Right lobe of liver (tissue), 6 donors: ENCODE measurements at regions not wholly inside any gene's neighbourhood (a gene's known extent, or its start where the extent isn't known, plus 50 kb on each side); places are given as distances from the start of the nearest gene placed in this dataset.

Source experiments
- ATAC-seq, 4 donors: fragments of 200-7000 bp; cut with Tn5 transposase; one replicate each; pipeline ENCODE4 v1.9.1; 2020; ENCODE audit warnings: mild to moderate bottlenecking in 4 of 4, moderate library complexity in 4 of 4
- DNase-seq, 3 donors: peaks; one replicate each; pipeline ENCODE4 v3.0.0-alpha.2; 2020
- H3K27ac ChIP-seq, 3 donors: fragments of 200-600 bp; one replicate each; pipeline ENCODE4 v1.8.0; 2022
- H3K27me3 ChIP-seq, 2 donors: fragments of 200-600 bp; one replicate each; pipeline ENCODE4 v1.8.0; 2022
- H3K36me3 ChIP-seq, 4 donors: fragments of 200-600 bp; sonication (generic) in 1 of 4; one replicate each; pipeline versions ENCODE4 v1.5.1 to v1.8.0; 2017 to 2022; ENCODE audit warnings: control low read depth in 1 of 4
- H3K4me1 ChIP-seq, 4 donors: fragments of 200-600 bp; sonication (generic) in 1 of 4; one replicate each; pipeline versions ENCODE4 v1.5.1 to v1.8.0; 2017 to 2022; ENCODE audit warnings: control low read depth in 1 of 4
- H3K4me3 ChIP-seq, 3 donors: fragments of 200-600 bp; one replicate each; pipeline ENCODE4 v1.8.0; 2022
- H3K9me3 ChIP-seq, 4 donors: fragments of 200-600 bp; sonication (generic) in 1 of 4; one replicate each; pipeline versions ENCODE4 v1.5.1 to v1.8.0; 2017 to 2022; ENCODE audit warnings: control low read depth in 1 of 4
- POLR2A ChIP-seq: fragments of 450-650 bp; IDR thresholded peaks from one replicate; pipeline ENCODE4 v1.6.1; 2017; ENCODE audit warnings: antibody characterized with exemption, mild to moderate bottlenecking
- WGBS: methylation state at CpG from one replicate; pipeline ENCODE4 v1.1.6; 2018; ENCODE audit warnings: low coverage, low lambda C conversion rate; ENCODE audit not compliant: insufficient coverage; ENCODE audit errors: missing lambda C conversion rate; 5-methylcytosine and 5-hydroxymethylcytosine counted together
- intact Hi-C, 2 donors: fragments of 100-400 bp; cut with DNase I; formaldehyde crosslinking; loops; one replicate each; pipeline versions ENCODE4 v1.11.2 to v1.14.1; 2022
- TF ChIP-seq, protein P1 (sequence below), 4 donors: fragments of 200-600 bp in 3 of 4; fragments of 450-650 bp in 1 of 4; IDR thresholded peaks; one replicate each; pipeline versions ENCODE4 v1.5.1 to v1.8.0; 2016 to 2022; ENCODE audit warnings: antibody characterized with exemption in 4 of 4, mild to moderate bottlenecking in 2 of 4
- donor health status: DM: no; HTN: yes; CAD: no.
- donor health status: DM: no; HTN: no; CAD: no.
- donor health status: DM: no; HTN: no; CAD: no.
- donor health status: DM: no; HTN: yes; CAD: no.
- donor health status: DM: no; HTN: yes; CAD: no.

DNA sequence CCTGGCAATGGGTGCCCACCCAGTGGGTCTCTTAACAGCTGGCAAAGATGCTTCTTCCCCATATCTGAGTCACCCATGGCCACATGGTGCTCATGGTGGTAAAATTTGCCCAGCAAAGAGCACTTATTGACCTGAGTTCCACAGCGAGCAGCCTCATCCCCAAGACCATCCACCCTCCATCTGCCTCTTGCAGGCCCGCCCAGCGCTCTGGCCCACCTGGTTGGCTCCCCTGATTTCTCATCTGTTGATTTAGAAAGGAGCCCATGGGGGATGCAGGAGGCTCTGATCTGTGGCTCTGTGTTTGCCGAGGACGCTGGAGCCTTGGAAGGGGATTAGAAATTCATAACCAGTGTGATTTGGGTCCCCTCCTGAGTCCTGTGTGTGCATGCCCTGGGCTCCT is 657.5 kb downstream of the PTPRU start:
- Histone ChIP-seq H3K27ac (no peak overlapping the region), H3K4me3 (no peak overlapping the region), H3K4me1 (no peaks in the 10 kb centered on the region), H3K36me3 (no peaks in the 10 kb centered on the region), H3K27me3 (no peaks in the 10 kb centered on the region), H3K9me3 (no peaks in the 10 kb centered on the region)
- intact Hi-C loops, result no loop called here
- no peak for ATAC-seq
- 63% methylated on average over 4 of the region's 5 CpGs for WGBS
- DNase-seq, result no peak
- TF ChIP-seq, protein P1, sequence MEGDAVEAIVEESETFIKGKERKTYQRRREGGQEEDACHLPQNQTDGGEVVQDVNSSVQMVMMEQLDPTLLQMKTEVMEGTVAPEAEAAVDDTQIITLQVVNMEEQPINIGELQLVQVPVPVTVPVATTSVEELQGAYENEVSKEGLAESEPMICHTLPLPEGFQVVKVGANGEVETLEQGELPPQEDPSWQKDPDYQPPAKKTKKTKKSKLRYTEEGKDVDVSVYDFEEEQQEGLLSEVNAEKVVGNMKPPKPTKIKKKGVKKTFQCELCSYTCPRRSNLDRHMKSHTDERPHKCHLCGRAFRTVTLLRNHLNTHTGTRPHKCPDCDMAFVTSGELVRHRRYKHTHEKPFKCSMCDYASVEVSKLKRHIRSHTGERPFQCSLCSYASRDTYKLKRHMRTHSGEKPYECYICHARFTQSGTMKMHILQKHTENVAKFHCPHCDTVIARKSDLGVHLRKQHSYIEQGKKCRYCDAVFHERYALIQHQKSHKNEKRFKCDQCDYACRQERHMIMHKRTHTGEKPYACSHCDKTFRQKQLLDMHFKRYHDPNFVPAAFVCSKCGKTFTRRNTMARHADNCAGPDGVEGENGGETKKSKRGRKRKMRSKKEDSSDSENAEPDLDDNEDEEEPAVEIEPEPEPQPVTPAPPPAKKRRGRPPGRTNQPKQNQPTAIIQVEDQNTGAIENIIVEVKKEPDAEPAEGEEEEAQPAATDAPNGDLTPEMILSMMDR (IDR thresholded peaks at IDR 0.05), result no peak
- TF ChIP-seq POLR2A, result no peak

DNA sequence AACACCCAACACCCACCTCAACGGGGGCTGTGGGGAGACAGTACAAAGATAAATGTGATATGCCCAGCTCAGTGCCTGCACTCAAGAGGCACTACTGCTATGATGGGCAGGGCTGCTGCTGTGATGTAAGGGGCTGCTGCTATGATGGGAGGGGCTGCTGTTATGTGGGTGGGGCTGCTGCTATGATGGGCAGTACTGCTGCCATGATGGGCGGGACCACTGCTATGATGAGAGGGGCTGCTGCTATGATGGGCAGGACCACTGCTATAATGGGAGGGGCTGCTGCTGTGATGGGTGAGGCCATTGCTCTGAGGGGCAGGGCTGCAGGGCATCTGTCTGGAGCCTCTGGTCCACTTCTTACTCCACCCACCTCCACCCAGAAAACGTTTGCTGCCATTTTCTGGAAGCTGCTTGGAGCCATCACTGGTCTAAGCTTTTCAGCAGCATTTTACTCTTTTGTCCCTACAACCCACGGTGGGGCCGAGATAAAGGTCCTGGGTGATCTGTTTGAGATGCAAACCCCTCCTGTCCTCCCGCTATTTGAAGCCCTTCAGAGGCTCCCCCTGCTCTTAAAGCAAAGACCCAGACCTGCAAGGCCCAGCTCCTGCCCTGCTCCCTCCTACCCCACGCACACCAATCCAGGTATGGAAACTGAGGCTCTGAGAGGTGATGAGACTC is 656.9 kb downstream of the PTPRU start:
- Histone ChIP-seq H3K4me1 (no peaks in the 10 kb centered on the region), H3K27me3 (no peaks in the 10 kb centered on the region), H3K36me3 (no peaks in the 10 kb centered on the region), H3K27ac (no peak overlapping the region), H3K4me3 (no peak overlapping the region), H3K9me3 (no peaks in the 10 kb centered on the region)
- no peak for ATAC-seq
- no peak for DNase-seq
- intact Hi-C loops, result no loop called here
- WGBS, result 48% methylated on average over 6 of the region's 7 CpGs
- TF ChIP-seq POLR2A, result no peak
- TF ChIP-seq, protein P1 (IDR thresholded peaks at IDR 0.05), result no peak

DNA sequence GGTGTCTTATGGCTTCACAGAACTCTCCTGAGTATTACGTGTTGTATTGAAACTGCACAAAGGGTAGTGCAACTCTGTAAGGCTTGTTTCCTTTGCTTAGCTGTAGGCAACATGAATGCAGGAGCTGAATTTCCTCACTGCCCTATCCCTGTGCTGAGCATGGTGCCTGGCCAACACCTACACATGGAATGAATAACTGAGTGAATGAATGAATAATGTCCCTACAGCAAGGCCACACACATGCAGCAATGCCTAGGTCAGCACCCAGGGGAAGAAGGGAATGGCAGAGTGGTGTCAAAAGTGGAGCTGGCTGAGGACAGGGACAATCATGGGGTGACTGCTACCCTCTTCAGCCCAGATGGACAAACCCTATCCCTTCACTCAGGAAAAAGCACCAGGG is 655.9 kb downstream of the PTPRU start:
- no peaks in the 10 kb centered on the region for H3K4me1 ChIP-seq
- H3K4me3 ChIP-seq, result no peak overlapping the region
- no peaks in the 10 kb centered on the region for H3K36me3 ChIP-seq
- ATAC-seq (no peak), DNase-seq (no peak)
- no peaks in the 10 kb centered on the region for H3K9me3 ChIP-seq
- intact Hi-C loops, result no loop called here
- H3K27me3 ChIP-seq, result no peaks in the 10 kb centered on the region
- H3K27ac ChIP-seq, result no peak overlapping the region
- WGBS, result 58% methylated on average over 1 of the region's 1 CpG
- TF ChIP-seq, protein P1 (IDR thresholded peaks at IDR 0.05), result no peak
- no peak for TF ChIP-seq POLR2A

DNA sequence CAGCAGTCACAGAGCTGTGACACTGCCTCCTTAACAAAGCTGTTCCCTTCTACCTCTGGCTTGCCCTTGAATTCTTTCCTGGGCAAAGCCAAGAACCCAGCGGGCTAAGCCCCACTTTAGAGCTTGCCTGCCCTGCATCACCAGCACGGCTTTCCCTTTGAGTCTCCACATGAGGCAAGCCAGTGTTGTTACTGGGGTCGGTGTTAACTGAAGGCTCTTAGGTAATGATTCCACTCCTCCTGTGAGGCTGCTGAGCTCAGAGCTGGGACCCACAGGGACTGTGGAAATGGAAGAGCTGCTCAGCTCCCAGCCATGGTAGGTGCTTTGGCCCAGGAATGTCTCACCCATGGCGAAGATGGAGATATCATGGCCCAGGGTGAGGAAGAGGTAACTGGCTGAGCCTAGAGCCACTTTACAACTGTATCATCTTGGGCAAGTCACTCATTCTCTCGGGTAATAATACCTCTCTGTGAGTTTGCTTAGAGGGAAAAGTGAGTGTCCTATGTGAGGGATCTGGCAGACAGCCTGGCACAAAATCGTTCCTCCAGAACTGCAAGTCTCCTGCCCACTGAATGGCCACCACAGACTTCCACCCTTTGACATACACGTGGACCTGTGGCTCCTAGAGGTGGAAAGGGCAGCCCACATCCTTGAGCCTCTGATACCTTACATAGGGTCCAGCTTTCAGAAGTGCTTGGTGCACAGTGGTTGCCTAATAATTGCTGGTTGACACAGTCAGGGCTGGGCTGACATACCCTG is 654.1 kb downstream of the PTPRU start:
- no peak for DNase-seq
- ATAC-seq, result no peak
- Histone ChIP-seq H3K36me3 (no peaks in the 10 kb centered on the region), H3K4me1 (no peaks in the 10 kb centered on the region), H3K9me3 (no peaks in the 10 kb centered on the region), H3K4me3 (no peak overlapping the region), H3K27me3 (no peaks in the 10 kb centered on the region), H3K27ac (no peak overlapping the region)
- 59% methylated on average over 2 of the region's 7 CpGs for WGBS
- TF ChIP-seq POLR2A, result no peak
- TF ChIP-seq, protein P1 (IDR thresholded peaks at IDR 0.05), result no peak
- intact Hi-C loops, result no loop called here
